GM12892 (cell line): ENCODE measurements at regions not wholly inside any gene's neighbourhood (a gene's known extent, or its start where the extent isn't known, plus 50 kb on each side); places are given as distances from the start of the nearest gene placed in this dataset.
"Not testable (repeated sequence)": the region's sequence is repeated elsewhere in the genome, so short reads cannot be mapped to it uniquely, and the experiment has no call there.

ENCODE experiments used
- POLR2A ChIP-seq: IDR thresholded peaks from 2 replicates; pipeline ENCODE4 v1.6.1; 2011; ENCODE audit warnings: low read depth, low read length, control low read depth
- POLR2AphosphoS5 ChIP-seq: IDR thresholded peaks from 2 replicates; pipeline ENCODE4 v1.6.1; 2011; ENCODE audit warnings: low read depth, low read length, control low read depth
- TAF1 ChIP-seq: IDR thresholded peaks from 2 replicates; pipeline ENCODE4 v1.6.1; 2011; ENCODE audit warnings: low read depth, mild to moderate bottlenecking, control low read depth, low read length, borderline replicate concordance

DNA sequence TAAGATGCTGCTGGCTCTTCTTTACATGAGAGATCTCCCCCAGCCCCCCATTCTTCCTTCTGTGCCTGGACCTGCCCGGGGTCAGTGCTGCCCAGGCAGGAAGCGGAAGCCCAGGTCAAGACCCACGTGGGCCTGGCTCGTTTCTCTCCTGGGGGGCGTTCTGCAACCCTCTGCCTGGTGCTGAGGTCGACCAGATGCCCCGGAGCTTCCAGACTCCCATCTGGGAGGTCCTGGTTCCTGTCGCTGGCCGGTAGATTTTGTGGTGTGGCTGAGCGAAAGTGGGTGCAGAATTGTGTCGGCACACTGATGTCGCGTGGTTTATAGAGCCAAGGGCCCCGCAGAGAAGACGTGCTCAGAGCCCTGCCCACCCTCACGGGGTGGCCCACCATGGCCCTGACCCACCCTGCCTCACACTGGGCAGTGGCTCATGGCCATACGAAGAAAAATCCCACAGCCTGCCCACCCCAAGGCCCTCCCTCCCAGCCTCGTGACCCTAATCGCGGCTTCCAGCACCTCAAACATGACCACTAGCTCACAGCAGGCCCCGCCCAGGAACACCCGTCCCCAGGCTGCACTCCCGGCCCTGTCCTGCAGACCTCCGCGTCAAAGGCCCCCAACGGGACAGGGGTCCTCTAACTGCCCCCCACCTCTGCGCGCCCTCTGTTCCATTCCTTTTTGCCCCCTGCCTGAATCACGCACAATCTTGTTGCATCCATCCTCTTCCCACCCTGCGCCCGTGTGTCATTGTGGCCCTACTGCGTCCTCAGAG is 443.2 kb upstream of the ZNF722 start:
- TF ChIP-seq POLR2A, POLR2AphosphoS5, TAF1: not testable (repeated sequence)
